Activated naive CD4-positive, alpha-beta T cell treated with anti-CD3 and anti-CD28 coated beads, Interleukin-2, amount 10 ng/mL, durations not matched to agents 7 days and 5 days (primary cell): ENCODE measurements at regions not wholly inside any gene's neighbourhood (a gene's known extent, or its start where the extent isn't known, plus 50 kb on each side); places are given as distances from the start of the nearest gene placed in this dataset.
"Not testable (repeated sequence)": the region's sequence is repeated elsewhere in the genome, so short reads cannot be mapped to it uniquely, and the experiment has no call there.

Source experiments
- CTCF ChIA-PET: fragments of 350-600 bp; sonication (Branson Sonifier 250); formaldehyde crosslinking; loops from one replicate; lab custom pipeline; 2021; ENCODE audit warnings: antibody characterized with exemption; lab: Charles Lee
- DNase-seq: peaks from one replicate; pipeline ENCODE4 v3.0.0-alpha.2; 2020
- H3K27ac Mint-ChIP-seq: one replicate; pipeline ENCODE4 v1.8.0; 2021; ENCODE audit warnings: mild to moderate bottlenecking, moderate library complexity, mixed read lengths
- H3K27me3 Mint-ChIP-seq: one replicate; pipeline ENCODE4 v1.8.0; 2021; ENCODE audit warnings: mild to moderate bottlenecking, mixed read lengths
- H3K36me3 Mint-ChIP-seq: one replicate; pipeline ENCODE4 v1.8.0; 2021; ENCODE audit warnings: mixed read lengths
- H3K4me1 Mint-ChIP-seq: one replicate; pipeline ENCODE4 v1.8.0; 2021; ENCODE audit warnings: mixed read lengths
- H3K4me3 Mint-ChIP-seq: one replicate; pipeline ENCODE4 v1.8.0; 2021; ENCODE audit warnings: mild to moderate bottlenecking, moderate library complexity, mixed read lengths
- H3K9me3 Mint-ChIP-seq: one replicate; pipeline ENCODE4 v1.8.0; 2021; ENCODE audit warnings: mixed read lengths

DNA sequence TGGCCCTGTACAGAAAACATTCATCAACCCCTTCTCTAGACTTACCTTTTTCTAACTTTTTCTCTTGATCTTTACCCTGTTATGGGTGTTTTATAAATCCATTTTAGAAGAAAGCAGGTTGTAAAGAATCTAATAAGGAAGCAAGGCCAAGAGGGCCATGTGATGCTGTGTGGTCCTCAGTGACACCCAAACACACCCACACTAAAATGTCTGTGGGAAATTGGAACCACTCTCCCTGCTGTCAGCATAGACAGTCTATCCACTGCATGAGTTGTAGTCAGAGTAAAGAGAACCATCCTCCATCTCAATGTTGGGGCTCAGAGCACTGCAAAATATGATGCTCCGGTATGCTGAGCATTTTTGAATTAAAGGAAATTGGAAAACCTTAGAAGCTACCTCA, 235.5 kb downstream of the SKIDA1 start:
- CTCF ChIA-PET: no interaction called here
- Mint-ChIP-seq H3K4me3 (no peak overlapping the region), H3K9me3 (no peaks in the 10 kb centered on the region), H3K27ac (no peak overlapping the region), H3K4me1 (no peaks in the 10 kb centered on the region), H3K27me3 (peaks cover 26% of the 10 kb centered on the region), H3K36me3 (no peaks in the 10 kb centered on the region)
- no peak for DNase-seq

DNA sequence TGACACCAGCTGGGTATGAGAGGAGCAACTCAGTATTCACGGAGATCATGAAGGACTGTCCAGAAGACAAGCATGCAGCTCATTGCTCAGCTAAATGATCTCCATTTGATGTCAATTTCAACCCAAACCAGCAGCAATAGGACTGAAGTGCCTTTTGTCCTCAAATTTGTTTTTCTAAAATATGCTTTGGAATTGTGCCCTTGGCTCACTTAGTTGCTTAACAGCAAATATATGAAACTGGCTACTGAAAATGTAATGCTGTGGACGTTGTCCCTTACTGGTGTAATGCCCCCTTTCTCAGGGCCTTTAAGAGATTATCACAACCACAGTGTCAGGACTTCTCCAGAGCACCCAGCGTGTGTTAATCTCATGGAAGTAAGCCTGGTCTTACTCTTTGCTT, 236.2 kb downstream of the SKIDA1 start:
- Mint-ChIP-seq H3K27ac (no peak overlapping the region), H3K9me3 (no peaks in the 10 kb centered on the region), H3K36me3 (no peaks in the 10 kb centered on the region), H3K4me1 (no peaks in the 10 kb centered on the region), H3K4me3 (no peak overlapping the region), H3K27me3 (peaks cover 26% of the 10 kb centered on the region)
- no peak for DNase-seq
- CTCF ChIA-PET: interaction anchor here (1.1 kb wide), 1 partner anchor 10 kb away, joined by 6 read pairs; no protein-coding TSS in a partner anchor

DNA sequence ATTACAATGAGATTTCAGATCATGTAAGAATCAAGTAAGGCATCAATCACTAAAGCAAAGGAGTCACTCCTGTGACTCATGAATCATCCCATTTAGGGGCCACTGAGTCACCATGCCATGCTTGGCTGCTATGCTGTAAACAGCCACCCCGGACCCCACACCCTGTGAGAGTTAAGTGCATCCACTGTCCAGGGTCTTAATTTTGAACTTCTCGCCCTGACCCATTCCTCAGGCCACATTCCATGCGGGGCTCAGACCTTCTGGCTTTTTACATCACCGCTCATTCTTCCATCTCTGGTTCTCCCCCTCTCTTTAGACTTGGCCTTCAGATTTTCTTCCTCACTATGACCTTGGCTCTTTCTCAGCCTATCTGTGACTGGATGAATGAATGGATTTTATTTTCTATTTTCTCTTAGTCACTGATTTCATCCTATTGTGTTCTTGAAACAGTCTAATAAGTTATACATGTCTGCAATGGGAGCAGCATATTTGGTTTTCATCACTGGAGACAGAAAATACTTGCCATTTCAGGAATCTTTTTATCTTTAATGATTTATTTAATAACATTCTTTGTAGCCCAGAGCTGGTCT, 239.6 kb downstream of the SKIDA1 start:
- DNase-seq: no peak
- no peak overlapping the region for H3K4me3 Mint-ChIP-seq
- CTCF ChIA-PET: no interaction called here
- no peak overlapping the region for H3K27ac Mint-ChIP-seq
- H3K9me3 Mint-ChIP-seq: no peaks in the 10 kb centered on the region
- no peaks in the 10 kb centered on the region for H3K4me1 Mint-ChIP-seq
- peaks cover 3% of the 10 kb centered on the region for H3K27me3 Mint-ChIP-seq
- H3K36me3 Mint-ChIP-seq: no peaks in the 10 kb centered on the region

DNA sequence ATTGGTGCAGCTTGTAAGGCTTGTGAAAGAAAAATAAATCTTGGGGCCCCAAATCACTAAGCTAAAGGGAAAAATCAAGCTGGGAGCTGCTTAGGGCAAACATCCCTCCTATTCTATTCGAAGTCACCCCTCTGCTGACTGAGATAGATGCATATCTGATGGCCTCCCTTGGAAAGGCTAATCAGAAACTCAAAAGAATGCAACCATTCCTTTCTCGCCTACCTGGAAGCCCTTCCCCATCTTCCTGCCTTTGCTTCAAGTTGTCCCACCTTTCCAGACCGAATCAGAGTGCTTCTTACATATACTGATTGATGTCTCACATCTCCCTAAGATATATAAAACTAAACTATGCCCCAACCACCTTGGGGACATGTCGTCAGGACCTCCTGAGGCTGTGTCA, 240.3 kb downstream of the SKIDA1 start:
- CTCF ChIA-PET: no interaction called here
- DNase-seq: no peak
- no peak overlapping the region for H3K4me3 Mint-ChIP-seq
- H3K4me1 Mint-ChIP-seq: no peaks in the 10 kb centered on the region
- no peak overlapping the region for H3K27ac Mint-ChIP-seq
- no peaks in the 10 kb centered on the region for H3K36me3 Mint-ChIP-seq
- H3K9me3 Mint-ChIP-seq: no peaks in the 10 kb centered on the region
- no peaks in the 10 kb centered on the region for H3K27me3 Mint-ChIP-seq

DNA sequence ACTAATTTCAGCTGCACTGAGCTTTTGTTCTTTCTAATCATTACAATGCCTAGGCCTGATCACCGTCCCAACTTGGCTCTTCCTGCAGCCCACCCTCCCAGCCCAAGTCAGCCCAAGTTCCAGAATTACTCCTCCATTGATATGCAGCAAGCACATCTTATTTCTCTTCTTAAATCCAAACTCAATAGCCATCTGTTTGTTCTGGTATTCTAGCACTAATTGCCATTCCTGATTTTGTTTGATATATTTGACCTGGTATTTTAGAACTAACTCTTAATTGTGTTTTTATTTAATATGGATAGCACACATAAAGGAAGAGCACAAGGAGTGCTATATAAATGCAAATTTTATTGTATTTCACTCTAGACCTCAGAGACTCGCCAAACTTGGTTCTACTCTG, 241.2 kb downstream of the SKIDA1 start:
- H3K9me3 Mint-ChIP-seq: no peaks in the 10 kb centered on the region
- H3K27ac Mint-ChIP-seq: no peak overlapping the region
- no peak for DNase-seq
- no peaks in the 10 kb centered on the region for H3K36me3 Mint-ChIP-seq
- H3K4me1 Mint-ChIP-seq: no peaks in the 10 kb centered on the region
- H3K4me3 Mint-ChIP-seq: no peak overlapping the region
- CTCF ChIA-PET: no interaction called here
- H3K27me3 Mint-ChIP-seq: no peaks in the 10 kb centered on the region

DNA sequence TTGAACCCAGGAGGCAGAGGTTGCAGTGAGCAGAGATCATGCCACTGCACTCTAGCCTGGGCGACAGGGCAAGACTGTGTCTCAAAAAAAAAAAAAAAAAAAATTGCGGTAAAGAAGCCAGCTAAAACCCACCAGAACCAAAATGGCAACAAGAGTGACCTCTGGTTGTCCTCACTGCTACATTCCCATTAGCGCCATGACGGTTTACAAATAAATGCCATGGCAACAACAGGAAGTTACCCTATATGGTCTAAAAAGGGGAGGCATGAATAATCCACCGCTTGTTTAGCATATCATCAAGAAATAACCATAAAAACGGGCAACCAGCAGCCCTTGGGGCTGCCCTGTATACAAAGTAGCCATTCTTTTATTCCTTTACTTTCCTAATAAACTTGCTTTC, 242.4 kb downstream of the SKIDA1 start:
- H3K36me3 Mint-ChIP-seq, CTCF ChIA-PET, H3K4me1 Mint-ChIP-seq, H3K9me3 Mint-ChIP-seq, H3K27me3 Mint-ChIP-seq, DNase-seq, H3K4me3 Mint-ChIP-seq, H3K27ac Mint-ChIP-seq: not testable (repeated sequence)

DNA sequence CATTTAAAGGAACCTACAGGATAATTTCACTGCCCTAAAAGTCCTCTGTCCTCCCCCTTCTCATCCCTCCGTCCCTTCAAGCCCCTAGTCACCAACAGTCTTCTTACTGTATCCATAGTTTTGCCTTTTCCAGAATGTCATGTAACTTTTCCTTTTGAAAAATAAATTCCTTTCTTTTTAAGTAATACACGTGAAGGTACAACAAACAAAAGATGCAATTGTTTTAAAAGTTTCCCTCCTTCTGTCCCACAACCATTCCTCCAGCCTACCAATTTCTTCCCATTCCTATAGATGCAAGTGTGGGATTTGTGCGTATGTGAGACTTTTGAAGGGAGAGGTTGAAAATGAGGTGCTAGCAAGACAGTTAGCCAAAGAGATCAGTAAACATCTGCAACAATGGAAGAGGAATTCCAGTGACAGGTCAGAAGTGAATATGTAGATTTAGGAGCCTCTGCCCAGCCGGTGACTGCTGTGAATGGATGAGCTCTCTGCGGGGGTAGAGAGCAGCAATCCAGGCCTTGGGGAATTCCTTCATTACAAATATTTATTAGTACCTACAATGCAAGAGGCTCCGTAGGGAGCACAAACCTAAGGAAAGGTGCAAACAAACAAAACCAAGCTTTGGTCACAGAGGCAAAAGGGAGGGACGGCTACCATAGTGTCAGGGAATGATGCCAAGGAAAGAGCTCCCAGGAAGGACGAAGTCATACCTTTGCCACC, 243.6 kb downstream of the SKIDA1 start:
- CTCF ChIA-PET: no interaction called here
- DNase-seq: no peak
- Mint-ChIP-seq H3K27me3 (no peaks in the 10 kb centered on the region), H3K27ac (no peak overlapping the region), H3K4me1 (no peaks in the 10 kb centered on the region), H3K9me3 (no peaks in the 10 kb centered on the region), H3K4me3 (no peak overlapping the region), H3K36me3 (no peaks in the 10 kb centered on the region)

DNA sequence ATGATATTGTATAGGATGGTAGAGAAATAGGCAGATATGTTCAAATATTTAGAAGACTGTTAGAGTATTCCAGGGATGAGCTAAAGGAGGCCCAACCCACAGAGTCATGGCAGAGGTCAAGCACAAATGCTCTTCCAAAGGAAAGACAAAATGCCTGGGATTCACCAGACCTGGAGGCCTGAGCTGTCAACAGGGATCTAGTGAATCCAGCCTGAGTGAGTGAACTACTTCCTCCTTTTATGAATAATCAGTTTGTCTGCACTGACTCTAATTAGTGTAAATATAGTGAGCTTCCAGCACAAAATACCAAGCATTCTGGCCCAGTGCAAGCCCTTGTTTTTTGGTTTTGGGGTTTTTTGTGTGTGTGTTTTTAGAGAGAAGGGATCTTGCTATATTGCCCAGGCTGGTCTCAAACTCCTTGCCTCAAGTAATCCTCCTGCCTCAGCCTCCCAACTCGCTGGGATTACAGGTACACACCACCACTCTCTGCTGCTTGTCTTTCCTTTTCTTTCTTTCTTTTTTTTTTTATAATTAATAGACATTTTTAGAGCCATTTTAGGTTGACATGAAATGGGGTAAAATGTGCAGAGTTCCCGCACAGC, 244.4 kb downstream of the SKIDA1 start:
- no peak for DNase-seq
- Mint-ChIP-seq H3K27me3 (no peaks in the 10 kb centered on the region), H3K4me3 (no peak overlapping the region), H3K4me1 (no peaks in the 10 kb centered on the region), H3K36me3 (no peaks in the 10 kb centered on the region), H3K27ac (no peak overlapping the region), H3K9me3 (no peaks in the 10 kb centered on the region)
- CTCF ChIA-PET: no interaction called here

DNA sequence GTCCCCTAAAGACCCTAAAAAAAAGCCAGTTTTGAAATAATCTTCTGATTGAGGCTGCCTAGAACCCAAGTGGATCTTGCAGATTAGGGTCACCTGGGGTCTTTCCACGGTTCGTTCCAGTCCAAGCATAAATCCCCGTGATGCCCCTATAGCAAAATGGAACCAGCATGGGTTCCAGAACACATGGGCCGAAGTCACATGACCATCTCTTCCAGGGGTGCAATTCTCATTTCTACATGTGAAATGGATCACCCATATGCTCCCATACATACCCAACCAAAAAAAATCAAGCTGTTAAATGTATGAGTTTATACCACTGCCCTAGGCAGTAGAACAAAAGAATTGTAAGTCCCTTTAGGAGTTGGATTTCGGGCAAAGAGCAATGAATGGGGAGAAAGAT, 245.4 kb downstream of the SKIDA1 start:
- DNase-seq: no peak
- Mint-ChIP-seq H3K27ac (no peak overlapping the region), H3K4me3 (no peak overlapping the region), H3K4me1 (no peaks in the 10 kb centered on the region), H3K36me3 (no peaks in the 10 kb centered on the region), H3K9me3 (no peaks in the 10 kb centered on the region), H3K27me3 (peaks cover 3% of the 10 kb centered on the region)
- CTCF ChIA-PET: interaction anchor here (0.6 to 1.5 kb wide), 2 partner anchors 9 to 451 kb away, joined by 3 to 6 read pairs; no protein-coding TSS in a partner anchor

DNA sequence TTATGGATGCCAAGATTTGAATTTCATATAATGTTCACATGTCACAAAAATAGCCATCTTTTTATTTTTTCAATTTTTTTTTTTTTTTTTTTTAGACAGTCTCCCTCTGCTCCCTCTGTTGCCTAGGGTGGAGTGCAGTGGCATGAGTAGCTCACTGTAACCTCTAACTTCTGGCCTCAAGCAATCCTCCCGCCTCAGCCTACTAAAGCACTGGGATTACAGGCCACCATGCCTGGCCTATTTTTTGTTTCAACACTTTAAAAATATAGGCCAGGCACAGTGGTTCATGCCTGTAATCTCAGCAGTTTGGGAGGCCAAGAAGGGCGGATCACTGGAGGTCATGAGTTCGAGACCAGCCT, 246.3 kb downstream of the SKIDA1 start:
- Mint-ChIP-seq H3K9me3 (no peaks in the 10 kb centered on the region), H3K27ac (no peak overlapping the region), H3K27me3 (peaks cover 3% of the 10 kb centered on the region), H3K4me3 (no peak overlapping the region), H3K36me3 (no peaks in the 10 kb centered on the region), H3K4me1 (no peaks in the 10 kb centered on the region)
- CTCF ChIA-PET: interaction anchor here (0.6 to 1.5 kb wide), 6 partner anchors 10 to 213 kb away, joined by 3 to 6 read pairs (median 3); no protein-coding TSS in a partner anchor
- DNase-seq: no peak

DNA sequence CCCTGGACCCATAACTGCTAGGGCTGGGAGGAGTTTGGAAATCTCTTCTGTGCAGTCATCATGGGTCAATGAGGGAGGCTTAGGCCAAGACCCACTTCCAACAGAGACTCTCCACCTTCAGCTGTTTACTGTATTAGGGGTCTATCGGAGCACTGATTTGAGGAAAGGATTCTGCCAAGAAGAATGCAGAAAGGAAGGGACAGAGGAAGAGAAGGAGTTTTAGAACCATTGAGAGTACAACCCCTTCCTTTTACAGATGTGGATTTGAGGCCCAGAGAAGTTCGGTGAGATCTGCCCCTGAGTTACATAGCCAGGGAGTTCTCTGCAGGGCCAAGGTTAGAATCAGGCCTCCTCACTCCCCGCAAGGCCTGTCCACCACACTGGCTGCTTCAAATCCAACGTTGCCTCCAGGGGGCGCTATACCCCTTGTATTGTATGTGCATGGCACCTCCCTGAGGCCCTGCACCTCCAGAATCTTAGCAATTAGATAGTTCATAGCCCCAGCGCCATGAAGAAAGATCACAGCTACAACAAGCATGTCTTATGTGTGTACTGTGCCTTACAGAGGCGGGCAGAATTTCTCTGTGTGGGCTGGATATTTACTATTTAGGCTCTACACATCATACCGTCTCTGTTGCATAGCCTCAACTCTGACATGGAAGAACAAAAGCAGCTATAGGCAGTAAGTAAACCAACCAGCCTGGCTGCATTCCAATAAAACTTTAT, 246.8 kb downstream of the SKIDA1 start:
- no peaks in the 10 kb centered on the region for H3K36me3 Mint-ChIP-seq
- CTCF ChIA-PET: interaction anchor here (0.6 to 1.5 kb wide), 6 partner anchors 10 to 214 kb away, joined by 3 to 6 read pairs (median 3); no protein-coding TSS in a partner anchor
- H3K9me3 Mint-ChIP-seq: no peaks in the 10 kb centered on the region

DNA sequence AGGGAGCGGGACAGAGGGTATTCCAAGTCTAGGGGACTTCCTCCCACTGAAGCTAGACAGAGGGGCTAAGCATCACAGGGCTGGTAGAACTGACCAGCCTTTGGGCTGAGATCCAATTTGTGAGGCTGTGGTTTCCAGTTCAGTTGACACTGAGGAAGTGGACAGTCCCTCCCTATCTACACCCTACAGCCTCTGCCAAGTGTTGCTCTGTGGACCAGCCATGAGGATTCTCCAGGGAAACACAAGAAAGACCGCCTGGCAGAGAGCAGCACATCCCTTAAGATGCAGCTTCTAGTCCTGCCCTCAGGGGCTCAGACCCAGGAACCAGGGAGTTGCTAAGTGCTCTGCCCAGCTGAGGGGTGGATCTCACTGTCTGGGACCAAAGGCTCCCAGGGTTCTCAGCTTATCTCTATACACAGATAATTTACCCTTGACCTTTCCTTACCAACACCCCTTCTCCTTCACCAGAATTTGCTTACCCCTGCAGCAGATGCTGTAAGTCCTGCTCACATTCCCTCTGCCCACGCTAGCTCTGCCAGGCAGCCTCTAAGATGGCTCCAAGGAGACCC, 252.0 kb downstream of the SKIDA1 start:
- no peak for DNase-seq
- H3K4me1 Mint-ChIP-seq: no peaks in the 10 kb centered on the region
- H3K4me3 Mint-ChIP-seq: no peak overlapping the region
- CTCF ChIA-PET: no interaction called here
- peaks cover 1% of the 10 kb centered on the region for H3K9me3 Mint-ChIP-seq
- H3K36me3 Mint-ChIP-seq: no peaks in the 10 kb centered on the region
- peaks cover 6% of the 10 kb centered on the region for H3K27me3 Mint-ChIP-seq
- no peak overlapping the region for H3K27ac Mint-ChIP-seq

More for the DNA sequence above, 246.8 kb downstream of the SKIDA1 start:
- H3K27me3 Mint-ChIP-seq: peaks cover 3% of the 10 kb centered on the region
- DNase-seq: peak; percentile 83
- H3K27ac Mint-ChIP-seq: no peak overlapping the region
- H3K4me1 Mint-ChIP-seq: no peaks in the 10 kb centered on the region
- no peak overlapping the region for H3K4me3 Mint-ChIP-seq

DNA sequence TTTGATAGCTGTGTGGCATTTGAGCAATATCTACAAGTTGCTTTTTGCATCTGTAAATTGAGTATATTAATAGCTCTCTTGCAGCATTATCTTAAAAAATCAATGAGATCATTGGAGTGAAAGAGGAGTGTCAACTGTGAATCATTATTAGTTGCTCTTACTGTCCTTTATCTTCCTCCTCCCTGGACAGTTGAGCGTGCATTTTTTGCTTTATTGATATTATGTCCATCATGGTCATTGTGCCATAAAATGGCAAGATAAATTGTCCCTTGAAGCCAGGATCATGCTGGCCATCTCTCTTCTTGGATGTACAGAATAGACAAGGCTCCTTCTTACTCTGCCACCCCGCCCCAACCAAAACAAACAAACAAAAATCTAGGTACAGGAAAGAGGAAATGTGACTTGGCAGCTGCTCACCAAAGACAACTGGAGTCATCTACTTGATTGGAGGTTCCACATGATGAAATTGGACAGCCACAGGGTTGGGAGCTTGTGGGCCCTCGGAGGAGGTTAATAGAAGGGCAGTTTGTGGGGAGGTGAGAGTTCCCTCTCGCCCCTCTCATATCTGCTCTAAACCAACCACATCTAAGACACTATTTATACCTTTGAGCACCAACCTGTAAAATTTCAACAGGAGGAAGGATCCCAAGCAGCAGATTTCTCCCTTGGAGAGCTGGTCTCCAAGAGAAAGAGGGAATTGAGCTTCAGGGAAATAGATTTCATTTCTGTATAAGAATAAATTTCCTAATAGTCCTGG, 252.7 kb downstream of the SKIDA1 start:
- DNase-seq: no peak
- Mint-ChIP-seq H3K4me3 (no peak overlapping the region), H3K36me3 (no peaks in the 10 kb centered on the region), H3K9me3 (peaks cover 1% of the 10 kb centered on the region), H3K27me3 (peaks cover 6% of the 10 kb centered on the region), H3K27ac (no peak overlapping the region), H3K4me1 (no peaks in the 10 kb centered on the region)
- CTCF ChIA-PET: no interaction called here
